K562 (cell line): ENCODE measurements at regions not wholly inside any gene's neighbourhood (a gene's known extent, or its start where the extent isn't known, plus 50 kb on each side); places are given as distances from the start of the nearest gene placed in this dataset.

Source experiments
- ATAC-seq: fragments of 200-7000 bp; cut with Tn5 transposase; 3 replicates; pipeline ENCODE4 v1.9.1; 2020; ENCODE audit warnings: moderate library complexity
- BruUV-seq: library from RNA; stranded (reverse); fragments of 400-500 nt; replicated peaks from 2 replicates; lab custom pipeline; 2021; lab: Mats Ljungman, UMichigan
- CTCF ChIA-PET: fragments of 300-600 bp; formaldehyde crosslinking; extraction: SDS; loops from one replicate; lab custom pipeline; 2021; ENCODE audit warnings: low intra/inter-chr PET ratio; lab: Yijun Ruan, JAX
- POLR2A ChIA-PET: fragments of 300-600, 350-650 bp; sonication (Branson Sonifier 250); formaldehyde crosslinking; extraction: SDS; loops from one replicate; lab custom pipeline; 2021; ENCODE audit warnings: antibody characterized with exemption, inconsistent platforms; lab: Yijun Ruan, JAX
- DNase-seq, 4 experiments: peaks; one replicate each; pipeline versions ENCODE4 v3.0.0 to v3.0.0-alpha.2; 2011 to 2018; ENCODE audit warnings: low spot score in 3 of 4, mixed read lengths in 3 of 4; ENCODE audit errors: extremely low read depth in 1 of 4
- FAIRE-seq: peaks from 2 replicates; lab custom pipeline; 2011; peaks lifted over from hg19 to GRCh38; lab: Jason Lieb, UNC
- H2AFZ ChIP-seq: 2 replicates; pipeline ENCODE4 v1.6.0; 2011; ENCODE audit warnings: low read depth, low read length, control low read depth, inconsistent platforms
- H3K27ac ChIP-seq: fragments of 200-600 bp; 3 replicates; pipeline ENCODE4 v1.8.0; 2011; ENCODE audit warnings: low read depth, mild to moderate bottlenecking, control low read depth, inconsistent platforms, low read length, moderate library complexity, mixed read lengths; ENCODE audit errors: extremely low read depth
- H3K27me3 ChIP-seq, 2 experiments: fragments of 300-600 bp in 1 of 2; 2 replicates in 1 of 2; 3 replicates in 1 of 2; pipeline versions ENCODE4 v1.6.0 to v1.8.0; 2011; ENCODE audit warnings: inconsistent platforms in 2 of 2, low read length in 2 of 2, mild to moderate bottlenecking in 1 of 2, mixed read lengths in 1 of 2, moderate library complexity in 1 of 2; ENCODE audit not compliant: control insufficient read depth in 2 of 2, insufficient read depth in 2 of 2
- H3K36me3 ChIP-seq: fragments of 300-600 bp; 3 replicates; pipeline ENCODE4 v1.8.0; 2011; ENCODE audit warnings: mild to moderate bottlenecking, low read length, inconsistent platforms; ENCODE audit not compliant: control insufficient read depth, insufficient read depth
- H3K4me1 ChIP-seq, 2 experiments: fragments of 200-600 bp in 1 of 2; replicated peaks in 1 of 2; 2 replicates in 1 of 2; 3 replicates in 1 of 2; pipeline versions ENCODE4 v1.5.1 to v1.8.0; 2011; ENCODE audit warnings: inconsistent platforms in 2 of 2, low read length in 2 of 2, mild to moderate bottlenecking in 1 of 2, mixed read lengths in 1 of 2, moderate library complexity in 1 of 2; ENCODE audit not compliant: control insufficient read depth in 2 of 2, insufficient read depth in 2 of 2
- H3K4me2 ChIP-seq: 2 replicates; pipeline ENCODE4 v1.6.1; 2011; ENCODE audit warnings: low read length, control low read depth, inconsistent platforms, mixed read lengths; ENCODE audit not compliant: insufficient read depth
- H3K4me3 ChIP-seq: fragments of 200-600 bp; sonication (generic), shearing (Covaris generic); 2 replicates; pipeline ENCODE4 v1.5.1; 2016; ENCODE audit warnings: control low read depth, inconsistent platforms
- H3K79me2 ChIP-seq: fragments of 200-600 bp; 3 replicates; pipeline ENCODE4 v1.8.0; 2011; ENCODE audit warnings: low read length, inconsistent platforms; ENCODE audit not compliant: control insufficient read depth, insufficient read depth
- H3K9ac ChIP-seq, 2 experiments: 2 replicates each; pipeline versions ENCODE4 v1.6.0 to v1.6.1; 2011; ENCODE audit warnings: low read depth in 2 of 2, low read length in 2 of 2, control low read depth in 1 of 2, inconsistent platforms in 1 of 2, mild to moderate bottlenecking in 1 of 2, mixed read lengths in 1 of 2; ENCODE audit not compliant: insufficient read depth in 1 of 2
- H3K9me1 ChIP-seq: one replicate; pipeline ENCODE4 v1.6.0; 2011; ENCODE audit warnings: inconsistent platforms, mild to moderate bottlenecking, low read length, moderate library complexity; ENCODE audit not compliant: control insufficient read depth, insufficient read depth
- H3K9me3 ChIP-seq: replicated peaks from 2 replicates; pipeline ENCODE4 v1.5.1; 2011; ENCODE audit warnings: low read depth, low read length, inconsistent platforms; ENCODE audit not compliant: control insufficient read depth, insufficient read depth
- H4K20me1 ChIP-seq: replicated peaks from 2 replicates; pipeline ENCODE4 v1.6.1; 2011; ENCODE audit warnings: low read length, inconsistent platforms, mixed read lengths; ENCODE audit not compliant: control insufficient read depth, insufficient read depth
- BCOR ChIP-seq: fragments of 450-650 bp; IDR thresholded peaks from 2 replicates; pipeline ENCODE4 v1.6.1; 2016
- HDAC2 ChIP-seq: fragments of 450-650 bp; IDR thresholded peaks from 2 replicates; pipeline ENCODE4 v1.6.1; 2016; ENCODE audit warnings: mild to moderate bottlenecking
- HMG20A ChIP-seq: fragments of 450-650 bp; formaldehyde crosslinking; conservative IDR thresholded peaks from 2 replicates; pipeline ENCODE4 v1.4.0; 2020; ENCODE audit warnings: mild to moderate bottlenecking, mixed read lengths
- SRSF1 ChIP-seq: fragments of 200-400 bp; formaldehyde crosslinking; IDR thresholded peaks from 2 replicates; pipeline ENCODE4 v1.6.1; 2017; ENCODE audit warnings: mild to moderate bottlenecking, low read depth, low read length, moderate library complexity
- SRSF9 ChIP-seq: fragments of 200-400 bp; formaldehyde crosslinking; IDR thresholded peaks from 2 replicates; pipeline ENCODE4 v1.6.1; 2017; ENCODE audit warnings: low read depth, low read length, borderline replicate concordance
- WGBS: fragments of 100-300 bp; shearing (Covaris generic); methylation state at CpG from one replicate; pipeline ENCODE4 v1.1.6; 2016; ENCODE audit warnings: low coverage, mixed read lengths; ENCODE audit not compliant: insufficient coverage; ENCODE audit errors: missing lambda C conversion rate; 5-methylcytosine and 5-hydroxymethylcytosine counted together
- in situ Hi-C: fragments of 300-500 bp; cut with MboI; formaldehyde crosslinking; loops from 4 replicates; pipeline ENCODE4 v1.15.0; 2018; ENCODE audit warnings: inconsistent platforms, mixed read lengths
- intact Hi-C: fragments of 100-400 bp; cut with micrococcal nuclease; formaldehyde crosslinking; loops from 2 replicates; pipeline ENCODE4 v1.14.2; 2022
- TF ChIP-seq, protein P1 (sequence below): sonication (generic); formaldehyde crosslinking; IDR thresholded peaks from 2 replicates; pipeline ENCODE4 v1.8.1; 2023; ENCODE audit warnings: missing genetic modification reagents, mild to moderate bottlenecking, borderline replicate concordance
- TF ChIP-seq, protein P2 (sequence below): sonication (generic); formaldehyde crosslinking; IDR thresholded peaks from 2 replicates; pipeline ENCODE4 v1.5.0; 2020; ENCODE audit warnings: missing genetic modification reagents

DNA sequence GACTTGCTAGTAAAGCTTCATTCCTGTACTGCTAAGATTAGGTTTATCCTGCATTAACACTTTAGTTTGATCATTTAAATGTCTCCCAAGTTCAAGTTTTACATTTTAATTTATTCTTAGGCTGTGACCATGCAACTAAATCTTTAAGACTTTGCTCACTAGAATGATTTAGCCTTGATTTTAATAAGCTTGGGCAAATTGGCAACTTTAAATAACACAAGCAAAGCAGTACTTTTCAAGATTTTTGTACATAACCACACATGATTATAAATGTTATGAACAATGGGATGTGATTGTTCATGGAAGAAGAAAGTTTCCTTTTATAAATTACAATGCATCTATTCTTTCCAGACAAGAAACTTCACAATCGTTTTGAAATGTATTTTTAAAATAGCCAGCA is 948.0 kb upstream of the EPHA7 start (continued):
- TF ChIP-seq, protein P1, sequence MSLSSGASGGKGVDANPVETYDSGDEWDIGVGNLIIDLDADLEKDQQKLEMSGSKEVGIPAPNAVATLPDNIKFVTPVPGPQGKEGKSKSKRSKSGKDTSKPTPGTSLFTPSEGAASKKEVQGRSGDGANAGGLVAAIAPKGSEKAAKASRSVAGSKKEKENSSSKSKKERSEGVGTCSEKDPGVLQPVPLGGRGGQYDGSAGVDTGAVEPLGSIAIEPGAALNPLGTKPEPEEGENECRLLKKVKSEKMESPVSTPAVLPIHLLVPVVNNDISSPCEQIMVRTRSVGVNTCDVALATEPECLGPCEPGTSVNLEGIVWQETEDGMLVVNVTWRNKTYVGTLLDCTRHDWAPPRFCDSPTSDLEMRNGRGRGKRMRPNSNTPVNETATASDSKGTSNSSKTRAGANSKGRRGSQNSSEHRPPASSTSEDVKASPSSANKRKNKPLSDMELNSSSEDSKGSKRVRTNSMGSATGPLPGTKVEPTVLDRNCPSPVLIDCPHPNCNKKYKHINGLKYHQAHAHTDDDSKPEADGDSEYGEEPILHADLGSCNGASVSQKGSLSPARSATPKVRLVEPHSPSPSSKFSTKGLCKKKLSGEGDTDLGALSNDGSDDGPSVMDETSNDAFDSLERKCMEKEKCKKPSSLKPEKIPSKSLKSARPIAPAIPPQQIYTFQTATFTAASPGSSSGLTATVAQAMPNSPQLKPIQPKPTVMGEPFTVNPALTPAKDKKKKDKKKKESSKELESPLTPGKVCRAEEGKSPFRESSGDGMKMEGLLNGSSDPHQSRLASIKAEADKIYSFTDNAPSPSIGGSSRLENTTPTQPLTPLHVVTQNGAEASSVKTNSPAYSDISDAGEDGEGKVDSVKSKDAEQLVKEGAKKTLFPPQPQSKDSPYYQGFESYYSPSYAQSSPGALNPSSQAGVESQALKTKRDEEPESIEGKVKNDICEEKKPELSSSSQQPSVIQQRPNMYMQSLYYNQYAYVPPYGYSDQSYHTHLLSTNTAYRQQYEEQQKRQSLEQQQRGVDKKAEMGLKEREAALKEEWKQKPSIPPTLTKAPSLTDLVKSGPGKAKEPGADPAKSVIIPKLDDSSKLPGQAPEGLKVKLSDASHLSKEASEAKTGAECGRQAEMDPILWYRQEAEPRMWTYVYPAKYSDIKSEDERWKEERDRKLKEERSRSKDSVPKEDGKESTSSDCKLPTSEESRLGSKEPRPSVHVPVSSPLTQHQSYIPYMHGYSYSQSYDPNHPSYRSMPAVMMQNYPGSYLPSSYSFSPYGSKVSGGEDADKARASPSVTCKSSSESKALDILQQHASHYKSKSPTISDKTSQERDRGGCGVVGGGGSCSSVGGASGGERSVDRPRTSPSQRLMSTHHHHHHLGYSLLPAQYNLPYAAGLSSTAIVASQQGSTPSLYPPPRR (CRISPR knock-in tag): no peak
- TF ChIP-seq SRSF1: no peak
- TF ChIP-seq, protein P2, sequence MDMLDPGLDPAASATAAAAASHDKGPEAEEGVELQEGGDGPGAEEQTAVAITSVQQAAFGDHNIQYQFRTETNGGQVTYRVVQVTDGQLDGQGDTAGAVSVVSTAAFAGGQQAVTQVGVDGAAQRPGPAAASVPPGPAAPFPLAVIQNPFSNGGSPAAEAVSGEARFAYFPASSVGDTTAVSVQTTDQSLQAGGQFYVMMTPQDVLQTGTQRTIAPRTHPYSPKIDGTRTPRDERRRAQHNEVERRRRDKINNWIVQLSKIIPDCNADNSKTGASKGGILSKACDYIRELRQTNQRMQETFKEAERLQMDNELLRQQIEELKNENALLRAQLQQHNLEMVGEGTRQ: no peak
- no peak for TF ChIP-seq BCOR

DNA sequence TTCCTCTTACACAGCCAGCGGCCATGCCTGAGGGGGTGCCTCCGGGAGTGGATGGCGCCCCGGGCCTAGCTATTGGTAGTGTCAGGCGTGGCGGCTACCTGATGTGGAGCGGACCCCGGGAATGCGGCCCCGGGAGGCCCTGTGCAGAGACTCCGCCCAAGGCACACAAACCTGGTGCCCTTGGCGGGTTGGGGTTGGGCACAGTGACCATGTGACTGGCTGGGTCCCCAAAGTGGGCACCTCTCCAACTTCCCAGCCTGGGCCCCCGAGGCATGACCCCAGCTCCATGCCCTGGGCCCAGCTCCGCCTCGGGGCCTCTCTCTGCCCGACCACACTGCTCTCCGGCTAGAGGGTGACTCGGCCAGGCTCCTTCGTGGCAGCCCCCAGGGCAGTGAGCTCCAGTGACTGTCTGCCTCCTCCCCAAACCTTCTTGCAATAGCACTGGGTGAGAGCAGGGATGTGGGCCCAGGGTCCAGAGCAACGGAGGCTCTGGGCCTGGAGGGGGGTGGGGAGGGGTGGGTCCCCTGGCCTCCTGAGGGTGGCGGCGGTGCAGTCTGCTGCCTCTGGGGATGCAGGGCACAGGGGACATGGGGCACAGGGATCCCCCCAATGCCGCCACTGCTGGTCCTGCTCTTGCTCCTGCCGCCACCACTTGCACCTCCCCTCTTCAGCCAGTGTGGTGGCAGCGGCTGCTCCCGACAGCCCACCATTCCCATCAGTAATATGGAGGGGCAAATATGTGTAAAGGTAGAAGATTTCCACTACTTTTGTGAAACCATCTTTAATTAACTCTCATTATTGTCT is 942.9 kb upstream of the EPHA7 start:
- Histone ChIP-seq H2AFZ (no peak overlapping the region), H3K36me3 (no peaks in the 10 kb centered on the region), H3K9me3 (no peaks in the 10 kb centered on the region), H3K27ac (no peak overlapping the region), H3K79me2 (no peaks in the 10 kb centered on the region), H3K27me3 (no peaks in the 10 kb centered on the region), H3K4me2 (no peak overlapping the region), H4K20me1 (no peaks in the 10 kb centered on the region), H3K4me3 (no peak overlapping the region), H3K9me1 (no peaks in the 10 kb centered on the region), H3K4me1 (no peaks in the 10 kb centered on the region), H3K9ac (no peak overlapping the region)
- ChIA-PET CTCF (no interaction called here), POLR2A (no interaction called here)
- FAIRE-seq (no peak), ATAC-seq (no peak), DNase-seq (no peak)
- in situ Hi-C loops (no loop called here), intact Hi-C loops (no loop called here)
- no TSS peak for BruUV-seq
- 4% methylated on average over 17 of the region's 26 CpGs for WGBS
- TF ChIP-seq HMG20A (CRISPR knock-in tag) (no peak), SRSF9 (no peak), HDAC2 (no peak)
